HG03175 (cell line): ENCODE measurements at regions not wholly inside any gene's neighbourhood (a gene's known extent, or its start where the extent isn't known, plus 50 kb on each side); places are given as distances from the start of the nearest gene placed in this dataset.

Source experiments
- ATAC-seq: cut with Tn5 transposase; IDR thresholded peaks from one replicate; pipeline ENCODE4 v1.9.1; 2021; ENCODE audit warnings: mild to moderate bottlenecking, moderate library complexity; ENCODE audit not compliant: unreplicated experiment

- no peak for ATAC-seq
Observed at GRCh38 chr1:25083481-25084345, 148.6 kb downstream of the SYF2 start.

- ATAC-seq = no peak
Observed at GRCh38 chr1:25082995-25083394, 149.3 kb downstream of the SYF2 start.

- no peak for ATAC-seq
Observed at GRCh38 chr1:25082216-25082899, 149.9 kb downstream of the SYF2 start.

- no peak for ATAC-seq
Observed at GRCh38 chr1:25081496-25081895, 150.8 kb downstream of the SYF2 start.

- ATAC-seq = no peak
Observed at GRCh38 chr1:25080294-25081209, 150.5 kb upstream of the RUNX3 start.

- no peak for ATAC-seq
Observed at GRCh38 chr1:25079048-25079447, 149.0 kb upstream of the RUNX3 start.

GRCh38 chr1:25074351-25075227, 144.5 kb upstream of the RUNX3 start:
- ATAC-seq = no peak

- no peak for ATAC-seq
Observed at GRCh38 chr1:25073640-25074270, 143.7 kb upstream of the RUNX3 start.

GRCh38 chr1:25072461-25072860, 142.4 kb upstream of the RUNX3 start:
- no peak for ATAC-seq

- ATAC-seq = no peak
Observed at GRCh38 chr1:25068829-25069228, 138.8 kb upstream of the RUNX3 start.

GRCh38 chr1:25068316-25068715, 138.2 kb upstream of the RUNX3 start:
- ATAC-seq = no peak

- ATAC-seq = no peak
Observed at GRCh38 chr1:25067518-25068251, 137.6 kb upstream of the RUNX3 start.

GRCh38 chr1:25066731-25067517, 136.8 kb upstream of the RUNX3 start:
- no peak for ATAC-seq

- ATAC-seq = no peak
Observed at GRCh38 chr1:25066256-25066655, 136.2 kb upstream of the RUNX3 start.

- ATAC-seq = no peak
Observed at GRCh38 chr1:25065795-25066238, 135.7 kb upstream of the RUNX3 start.

- ATAC-seq = no peak
Observed at GRCh38 chr1:25065321-25065721, 135.2 kb upstream of the RUNX3 start.

- no peak for ATAC-seq
Observed at GRCh38 chr1:25064465-25065240, 134.6 kb upstream of the RUNX3 start.
